Amygdala (tissue), 56 donors: ENCODE measurements at regions not wholly inside any gene's neighbourhood (a gene's known extent, or its start where the extent isn't known, plus 50 kb on each side); places are given as distances from the start of the nearest gene placed in this dataset.
"Not testable (repeated sequence)": the region's sequence is repeated elsewhere in the genome, so short reads cannot be mapped to it uniquely, and the experiment has no call there.

Experiments used
- DNase-seq, 56 donors: peaks; one replicate each; lab custom pipeline; 2025; lab: John Stamatoyannopoulos, UW

- no peak for DNase-seq
Measured at GRCh38 chr12:87047691-87048090, 791.5 kb upstream of the MGAT4C start.

GRCh38 chr12:87039536-87039935 is 783.3 kb upstream of the MGAT4C start:
- DNase-seq: no peak

GRCh38 chr12:87038098-87038497 is 781.9 kb upstream of the MGAT4C start:
- no peak for DNase-seq

- DNase-seq: no peak
Measured at GRCh38 chr12:87025976-87026375, 769.8 kb upstream of the MGAT4C start.

GRCh38 chr12:87021400-87021799 is 765.2 kb upstream of the MGAT4C start:
- DNase-seq: no peak

GRCh38 chr12:87020071-87020470 is 763.9 kb upstream of the MGAT4C start:
- no peak for DNase-seq

GRCh38 chr12:87015352-87015751 is 759.2 kb upstream of the MGAT4C start:
- DNase-seq: no peak

GRCh38 chr12:87008785-87009384 is 752.7 kb upstream of the MGAT4C start:
- DNase-seq: no peak

- DNase-seq: no peak
Measured at GRCh38 chr12:87001102-87001501, 744.9 kb upstream of the MGAT4C start.

- no peak for DNase-seq
Measured at GRCh38 chr12:86985298-86985697, 729.1 kb upstream of the MGAT4C start.

- DNase-seq: not testable (repeated sequence)
Measured at GRCh38 chr12:86970595-86970994, 714.4 kb upstream of the MGAT4C start.

- DNase-seq: no peak
Measured at GRCh38 chr12:86959766-86960458, 703.7 kb upstream of the MGAT4C start.

- no peak for DNase-seq
Measured at GRCh38 chr12:86950444-86950843, 694.3 kb upstream of the MGAT4C start.

GRCh38 chr12:86950043-86950442 is 693.9 kb upstream of the MGAT4C start:
- DNase-seq: no peak

- no peak for DNase-seq
Measured at GRCh38 chr12:86948851-86949250, 692.7 kb upstream of the MGAT4C start.

GRCh38 chr12:86945685-86946196 is 689.5 kb upstream of the MGAT4C start:
- DNase-seq: no peak

GRCh38 chr12:86944197-86944819 is 688.1 kb upstream of the MGAT4C start:
- not testable (repeated sequence) for DNase-seq

GRCh38 chr12:86931714-86932113 is 675.5 kb upstream of the MGAT4C start:
- no peak for DNase-seq

- DNase-seq: no peak
Measured at GRCh38 chr12:86929962-86930361, 673.8 kb upstream of the MGAT4C start.

- DNase-seq: no peak
Measured at GRCh38 chr12:86917121-86917520, 660.9 kb upstream of the MGAT4C start.

GRCh38 chr12:86914721-86915120 is 658.5 kb upstream of the MGAT4C start:
- no peak for DNase-seq

- no peak for DNase-seq
Measured at GRCh38 chr12:86911973-86912372, 655.8 kb upstream of the MGAT4C start.
